PFSK-1 (cell line): ENCODE measurements at regions not wholly inside any gene's neighbourhood (a gene's known extent, or its start where the extent isn't known, plus 50 kb on each side); places are given as distances from the start of the nearest gene placed in this dataset.

Experiments
- FOXP2 ChIP-seq: optimal IDR thresholded peaks from 2 replicates; pipeline ENCODE3; 2011; ENCODE audit warnings: borderline replicate concordance, control low read depth, inconsistent platforms; ENCODE audit not compliant: insufficient read depth; ENCODE audit errors: extremely low read length, extremely low read depth
- POLR2AphosphoS5 ChIP-seq: IDR thresholded peaks from 2 replicates; pipeline ENCODE4 v1.6.1; 2012; ENCODE audit warnings: low read depth, mild to moderate bottlenecking, control low read depth, low read length, moderate library complexity
- SIN3A ChIP-seq: IDR thresholded peaks from 2 replicates; pipeline ENCODE4 v1.6.1; 2012; ENCODE audit warnings: mild to moderate bottlenecking, low read length, moderate library complexity, borderline replicate concordance; ENCODE audit not compliant: insufficient read depth
- TAF1 ChIP-seq: IDR thresholded peaks from 2 replicates; pipeline ENCODE4 v1.6.1; 2012; ENCODE audit warnings: low read length, control low read depth, borderline replicate concordance; ENCODE audit not compliant: insufficient read depth
- TF ChIP-seq, protein P1 (sequence below), 2 experiments: IDR thresholded peaks; 2 replicates each; pipeline versions ENCODE4 v1.6.1 to v1.8.0; 2011 to 2012; ENCODE audit warnings: low read depth in 2 of 2, low read length in 2 of 2, control low read depth in 1 of 2, inconsistent platforms in 1 of 2, mild to moderate bottlenecking in 1 of 2, moderate library complexity in 1 of 2; ENCODE audit not compliant: insufficient read depth in 1 of 2

- TF ChIP-seq TAF1 (no peak), FOXP2 (no peak), POLR2AphosphoS5 (no peak), SIN3A (no peak)
- TF ChIP-seq, protein P1, sequence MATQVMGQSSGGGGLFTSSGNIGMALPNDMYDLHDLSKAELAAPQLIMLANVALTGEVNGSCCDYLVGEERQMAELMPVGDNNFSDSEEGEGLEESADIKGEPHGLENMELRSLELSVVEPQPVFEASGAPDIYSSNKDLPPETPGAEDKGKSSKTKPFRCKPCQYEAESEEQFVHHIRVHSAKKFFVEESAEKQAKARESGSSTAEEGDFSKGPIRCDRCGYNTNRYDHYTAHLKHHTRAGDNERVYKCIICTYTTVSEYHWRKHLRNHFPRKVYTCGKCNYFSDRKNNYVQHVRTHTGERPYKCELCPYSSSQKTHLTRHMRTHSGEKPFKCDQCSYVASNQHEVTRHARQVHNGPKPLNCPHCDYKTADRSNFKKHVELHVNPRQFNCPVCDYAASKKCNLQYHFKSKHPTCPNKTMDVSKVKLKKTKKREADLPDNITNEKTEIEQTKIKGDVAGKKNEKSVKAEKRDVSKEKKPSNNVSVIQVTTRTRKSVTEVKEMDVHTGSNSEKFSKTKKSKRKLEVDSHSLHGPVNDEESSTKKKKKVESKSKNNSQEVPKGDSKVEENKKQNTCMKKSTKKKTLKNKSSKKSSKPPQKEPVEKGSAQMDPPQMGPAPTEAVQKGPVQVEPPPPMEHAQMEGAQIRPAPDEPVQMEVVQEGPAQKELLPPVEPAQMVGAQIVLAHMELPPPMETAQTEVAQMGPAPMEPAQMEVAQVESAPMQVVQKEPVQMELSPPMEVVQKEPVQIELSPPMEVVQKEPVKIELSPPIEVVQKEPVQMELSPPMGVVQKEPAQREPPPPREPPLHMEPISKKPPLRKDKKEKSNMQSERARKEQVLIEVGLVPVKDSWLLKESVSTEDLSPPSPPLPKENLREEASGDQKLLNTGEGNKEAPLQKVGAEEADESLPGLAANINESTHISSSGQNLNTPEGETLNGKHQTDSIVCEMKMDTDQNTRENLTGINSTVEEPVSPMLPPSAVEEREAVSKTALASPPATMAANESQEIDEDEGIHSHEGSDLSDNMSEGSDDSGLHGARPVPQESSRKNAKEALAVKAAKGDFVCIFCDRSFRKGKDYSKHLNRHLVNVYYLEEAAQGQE (IDR thresholded peaks at IDR 0.05; ENCODE audit: insufficient read depth in 1 of 2, low read depth in 2 of 2, low read length in 2 of 2): no peak
Observed at GRCh38 chr14:28163233-28163632, 603.4 kb upstream of the FOXG1 start.

DNA sequence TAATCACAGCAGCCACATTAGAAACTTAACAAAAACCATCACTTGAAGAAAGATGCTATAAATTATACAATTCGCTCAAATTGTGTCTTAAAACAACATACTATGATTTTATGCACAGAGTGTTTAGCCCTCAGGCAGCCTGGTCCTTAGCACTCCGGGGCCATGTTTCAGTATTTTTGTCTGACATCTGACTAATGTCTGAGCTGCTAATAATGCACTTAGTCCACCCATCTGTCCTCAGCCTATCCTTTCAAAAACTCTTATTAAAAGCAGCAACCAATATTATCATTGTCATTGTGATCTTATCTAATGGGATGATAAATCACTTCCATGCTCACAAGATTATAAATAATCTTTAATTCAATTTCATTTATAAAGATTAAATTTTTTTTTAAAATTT, 602.7 kb upstream of the FOXG1 start:
- TF ChIP-seq SIN3A (no peak), POLR2AphosphoS5 (no peak), TAF1 (no peak), FOXP2 (no peak)
- TF ChIP-seq, protein P1 (IDR thresholded peaks at IDR 0.05; ENCODE audit: insufficient read depth in 1 of 2, low read depth in 2 of 2, low read length in 2 of 2): no peak

GRCh38 chr14:28196878-28197277, 569.7 kb upstream of the FOXG1 start:
- TF ChIP-seq, protein P1 (IDR thresholded peaks at IDR 0.05; ENCODE audit: insufficient read depth in 1 of 2, low read depth in 2 of 2, low read length in 2 of 2): no peak
- no peak for TF ChIP-seq POLR2AphosphoS5
- no peak for TF ChIP-seq SIN3A
- no peak for TF ChIP-seq FOXP2
- no peak for TF ChIP-seq TAF1

- TF ChIP-seq SIN3A (no peak), FOXP2 (no peak), POLR2AphosphoS5 (no peak), TAF1 (no peak)
- TF ChIP-seq, protein P1 (IDR thresholded peaks at IDR 0.05; ENCODE audit: insufficient read depth in 1 of 2, low read depth in 2 of 2, low read length in 2 of 2): no peak
Observed at GRCh38 chr14:28220391-28220790, 546.2 kb upstream of the FOXG1 start.

- TF ChIP-seq, protein P1 (IDR thresholded peaks at IDR 0.05; ENCODE audit: insufficient read depth in 1 of 2, low read depth in 2 of 2, low read length in 2 of 2): no peak
- TF ChIP-seq TAF1: no peak
- TF ChIP-seq POLR2AphosphoS5: no peak
- no peak for TF ChIP-seq SIN3A
- TF ChIP-seq FOXP2: no peak
Observed at GRCh38 chr14:28240909-28241308, 525.7 kb upstream of the FOXG1 start.
